Thyroid gland (tissue), 4 donors: ENCODE measurements at regions not wholly inside any gene's neighbourhood (a gene's known extent, or its start where the extent isn't known, plus 50 kb on each side); places are given as distances from the start of the nearest gene placed in this dataset.

ENCODE experiments used
- DNase-seq, 2 donors: peaks; one replicate each; pipeline ENCODE4 v3.0.0-alpha.2; 2019
- H3K27ac ChIP-seq, 3 donors: fragments of 200-600 bp; sonication (generic); 1 replicate in 2 of 3; 2 replicates in 1 of 3; pipeline ENCODE4 v1.5.1; 2016 to 2019; ENCODE audit warnings: mild to moderate bottlenecking in 1 of 3, moderate library complexity in 1 of 3
- H3K27me3 ChIP-seq: fragments of 200-600 bp; sonication (generic); one replicate; pipeline ENCODE4 v1.5.1; 2019
- H3K36me3 ChIP-seq, 2 donors: fragments of 200-600 bp; sonication (generic); one replicate each; pipeline ENCODE4 v1.5.1; 2016 to 2019
- H3K4me1 ChIP-seq, 2 donors: fragments of 200-600 bp; sonication (generic); one replicate each; pipeline ENCODE4 v1.5.1; 2017 to 2019
- H3K4me3 ChIP-seq, 3 donors: fragments of 200-600 bp; sonication (generic); replicated peaks in 1 of 3; 1 replicate in 2 of 3; 2 replicates in 1 of 3; pipeline ENCODE4 v1.5.1; 2016; ENCODE audit warnings: mild to moderate bottlenecking in 1 of 3
- H3K9me3 ChIP-seq: fragments of 200-600 bp; sonication (generic); one replicate; pipeline ENCODE4 v1.5.1; 2017
- POLR2A ChIP-seq, 2 donors: fragments of 450-650 bp; IDR thresholded peaks; one replicate each; pipeline ENCODE4 v1.6.1; 2017; ENCODE audit warnings: antibody characterized with exemption in 2 of 2, mild to moderate bottlenecking in 2 of 2, moderate library complexity in 1 of 2
- WGBS, 2 donors: methylation state at CpG; one replicate each; pipeline ENCODE4 v1.1.5; 2017; 5-methylcytosine and 5-hydroxymethylcytosine counted together
- intact Hi-C: fragments of 100-400 bp; cut with DNase I; formaldehyde crosslinking; loops from one replicate; pipeline ENCODE4 v1.15.1; 2023
- TF ChIP-seq, protein P1 (sequence below), 6 experiments: fragments of 200-600 bp in 3 of 6; fragments of 450-650 bp in 3 of 6; sonication (generic) in 3 of 6; IDR thresholded peaks; one replicate each; pipeline ENCODE4 v1.5.1; 2016 to 2019; ENCODE audit warnings: antibody characterized with exemption in 6 of 6, mild to moderate bottlenecking in 2 of 6, inconsistent platforms in 1 of 6, moderate library complexity in 1 of 6

DNA sequence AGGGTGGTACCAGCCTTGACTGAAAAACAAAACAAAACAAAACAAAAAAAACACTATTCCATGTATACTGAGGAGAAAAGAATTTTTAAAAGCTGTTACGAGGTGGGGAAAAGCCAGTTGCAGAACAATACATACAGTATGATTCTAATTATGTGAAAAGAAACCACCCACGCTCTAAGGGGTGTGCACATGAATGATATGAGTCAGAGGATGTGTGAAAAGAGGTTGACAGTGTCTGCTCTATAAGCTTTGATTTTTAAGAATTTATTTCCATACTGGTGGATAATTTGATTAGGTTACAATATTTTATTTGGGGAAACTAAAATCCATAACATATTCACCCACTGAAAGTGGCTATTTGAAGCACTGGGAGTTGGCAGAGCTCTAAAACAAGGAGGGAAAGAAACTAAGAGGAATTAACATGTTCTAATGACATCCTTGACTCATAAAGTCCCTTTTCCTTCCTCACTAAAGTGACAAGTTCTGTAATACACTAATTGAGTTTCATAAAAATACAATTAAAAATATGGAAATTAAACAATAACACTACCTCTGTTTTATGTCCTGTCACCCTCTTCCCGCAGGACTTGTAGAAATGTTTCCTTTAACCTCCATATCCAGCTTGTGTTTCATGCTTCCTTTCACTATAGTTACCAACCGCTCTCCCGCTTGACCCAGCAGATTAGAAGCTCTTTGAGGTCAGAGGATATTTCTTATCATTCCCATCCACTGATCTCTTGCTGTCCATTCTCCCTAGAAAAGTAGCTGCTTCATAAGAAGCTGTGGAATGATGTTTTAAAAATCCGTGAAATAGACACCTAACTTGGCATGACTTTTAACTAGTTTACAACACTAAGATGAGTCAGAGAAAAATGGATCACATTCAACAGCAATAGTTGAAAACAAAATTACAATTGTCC lies 118.6 kb upstream of the CCDC28A start:
- Histone ChIP-seq H3K27ac (no peak overlapping the region), H3K36me3 (no peaks in the 10 kb centered on the region), H3K27me3 (no peaks in the 10 kb centered on the region), H3K4me3 (no peak overlapping the region), H3K4me1 (peaks cover 0 to 8% of the 10 kb centered on the region in 2 donors), H3K9me3 (no peaks in the 10 kb centered on the region)
- TF ChIP-seq POLR2A (IDR thresholded peaks at IDR 0.05), result no peak
- TF ChIP-seq, protein P1, sequence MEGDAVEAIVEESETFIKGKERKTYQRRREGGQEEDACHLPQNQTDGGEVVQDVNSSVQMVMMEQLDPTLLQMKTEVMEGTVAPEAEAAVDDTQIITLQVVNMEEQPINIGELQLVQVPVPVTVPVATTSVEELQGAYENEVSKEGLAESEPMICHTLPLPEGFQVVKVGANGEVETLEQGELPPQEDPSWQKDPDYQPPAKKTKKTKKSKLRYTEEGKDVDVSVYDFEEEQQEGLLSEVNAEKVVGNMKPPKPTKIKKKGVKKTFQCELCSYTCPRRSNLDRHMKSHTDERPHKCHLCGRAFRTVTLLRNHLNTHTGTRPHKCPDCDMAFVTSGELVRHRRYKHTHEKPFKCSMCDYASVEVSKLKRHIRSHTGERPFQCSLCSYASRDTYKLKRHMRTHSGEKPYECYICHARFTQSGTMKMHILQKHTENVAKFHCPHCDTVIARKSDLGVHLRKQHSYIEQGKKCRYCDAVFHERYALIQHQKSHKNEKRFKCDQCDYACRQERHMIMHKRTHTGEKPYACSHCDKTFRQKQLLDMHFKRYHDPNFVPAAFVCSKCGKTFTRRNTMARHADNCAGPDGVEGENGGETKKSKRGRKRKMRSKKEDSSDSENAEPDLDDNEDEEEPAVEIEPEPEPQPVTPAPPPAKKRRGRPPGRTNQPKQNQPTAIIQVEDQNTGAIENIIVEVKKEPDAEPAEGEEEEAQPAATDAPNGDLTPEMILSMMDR (IDR thresholded peaks at IDR 0.05), result no peak
- whole genome bisulfite sequencing, 2 donors, result 76 to 88% methylated on average over 6 of the region's 6 CpGs
- DNase-seq, result no peak
- intact Hi-C loops, result no loop called here

DNA sequence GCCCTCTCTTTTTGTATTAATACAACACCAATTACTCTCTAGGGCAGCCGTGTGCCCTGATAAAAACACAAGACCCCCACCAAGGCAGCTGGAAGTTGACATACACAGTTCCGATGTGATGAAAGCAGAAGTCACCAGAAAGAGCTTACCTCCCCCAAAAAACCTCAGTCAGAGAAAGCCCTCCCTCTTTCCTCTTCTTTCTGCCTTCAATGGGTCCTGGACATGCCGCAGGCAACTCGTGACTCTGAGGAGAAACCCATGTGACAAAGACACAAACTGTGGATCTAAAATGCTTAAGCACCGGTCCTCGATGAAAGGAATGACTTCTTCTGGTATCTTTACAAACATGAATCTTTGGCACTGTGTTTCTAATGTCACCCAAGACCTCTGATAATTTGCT lies 117.7 kb upstream of the CCDC28A start:
- no peaks in the 10 kb centered on the region for H3K27me3 ChIP-seq
- no peak overlapping the region for H3K27ac ChIP-seq
- no peaks in the 10 kb centered on the region for H3K9me3 ChIP-seq
- peaks cover 0 to 8% of the 10 kb centered on the region in 2 donors for H3K4me1 ChIP-seq
- WGBS, 2 donors, result 95 to 97% methylated on average over 6 of the region's 6 CpGs
- no peaks in the 10 kb centered on the region for H3K36me3 ChIP-seq
- H3K4me3 ChIP-seq, result no peak overlapping the region
- TF ChIP-seq, protein P1 (IDR thresholded peaks at IDR 0.05), result no peak
- TF ChIP-seq POLR2A (IDR thresholded peaks at IDR 0.05), result no peak
- DNase-seq, result no peak
- intact Hi-C loops, result no loop called here

DNA sequence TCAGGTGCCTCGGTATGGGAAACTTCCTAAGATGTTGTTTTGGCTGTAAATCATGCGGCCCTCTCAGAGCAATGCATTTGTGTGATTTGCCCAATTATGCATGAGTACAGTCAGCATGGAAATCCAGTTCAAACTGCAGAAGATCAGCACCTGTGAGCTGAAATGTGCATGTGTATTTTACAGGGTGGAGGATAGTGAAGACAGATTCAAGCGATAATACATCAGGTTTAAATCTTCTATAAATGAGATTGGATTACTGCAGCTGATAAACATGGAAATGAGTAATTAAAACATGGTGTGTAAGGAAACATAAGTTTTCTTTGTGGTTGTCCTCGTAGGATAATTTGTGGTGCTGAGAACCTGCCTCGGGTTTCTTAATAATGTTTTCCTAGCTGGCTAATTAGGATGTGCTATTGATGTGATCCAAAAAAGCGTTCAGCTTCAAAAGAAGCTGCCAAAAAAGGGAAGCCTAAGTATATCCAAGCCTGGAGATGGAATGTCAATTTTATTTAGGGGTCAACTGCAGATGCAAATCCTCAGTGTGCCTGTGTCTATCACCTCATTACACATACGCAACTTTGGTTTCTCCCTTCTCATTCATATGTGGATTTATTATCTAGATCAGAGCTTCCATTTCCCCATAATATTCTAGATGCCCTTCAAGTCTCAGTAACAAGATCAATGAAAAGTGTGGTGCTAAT lies 117.1 kb upstream of the CCDC28A start:
- no peaks in the 10 kb centered on the region for H3K36me3 ChIP-seq
- DNase-seq, result no peak
- H3K9me3 ChIP-seq, result no peaks in the 10 kb centered on the region
- H3K4me1 ChIP-seq, result peaks cover 0 to 8% of the 10 kb centered on the region in 2 donors
- H3K27ac ChIP-seq, result no peak overlapping the region
- H3K4me3 ChIP-seq, result no peak overlapping the region
- intact Hi-C loops, result no loop called here
- H3K27me3 ChIP-seq, result no peaks in the 10 kb centered on the region
- TF ChIP-seq, protein P1 (IDR thresholded peaks at IDR 0.05), result no peak
- no peak for TF ChIP-seq POLR2A (IDR thresholded peaks at IDR 0.05)
- 88 to 91% methylated on average over 7 of the region's 7 CpGs for WGBS, 2 donors

DNA sequence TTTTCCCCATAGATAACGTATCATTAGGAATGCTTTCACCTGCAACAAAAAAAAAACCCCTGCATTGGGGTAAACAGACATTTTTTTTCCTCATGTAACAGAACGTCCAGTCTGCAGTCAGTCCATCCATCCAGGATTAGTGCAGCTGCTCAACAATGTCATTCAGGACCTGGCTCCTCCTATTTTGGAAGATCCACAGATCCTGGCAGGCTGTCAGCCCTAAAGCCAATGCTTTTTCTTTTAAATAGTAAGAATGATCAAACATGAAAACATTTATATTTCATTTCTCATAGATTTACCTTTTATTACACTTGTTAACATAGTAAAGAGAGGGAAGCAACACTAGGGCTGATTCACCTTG lies 116.5 kb upstream of the CCDC28A start:
- TF ChIP-seq POLR2A (IDR thresholded peaks at IDR 0.05), result no peak
- TF ChIP-seq, protein P1 (IDR thresholded peaks at IDR 0.05), result no peak
- intact Hi-C loops, result no loop called here
- 75 to 87% methylated on average over 2 of the region's 2 CpGs for WGBS, 2 donors

DNA sequence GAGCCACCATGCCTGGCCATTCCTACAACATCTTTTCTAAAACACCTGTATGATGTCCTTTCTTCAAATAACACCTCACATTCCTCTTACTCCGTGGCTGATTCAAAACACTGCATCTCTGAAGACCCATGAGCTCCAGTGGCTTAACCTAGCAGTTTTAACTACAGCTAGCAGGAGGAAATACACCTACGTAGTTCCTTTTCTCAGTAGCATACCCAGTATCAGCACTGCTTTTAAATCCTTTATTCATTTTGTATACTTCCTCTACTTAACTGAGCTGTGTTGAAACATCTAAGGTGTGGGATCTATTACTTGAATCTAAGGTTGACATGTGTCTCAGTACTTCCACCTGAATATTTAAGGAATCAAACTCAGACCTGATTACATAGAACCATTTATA lies 113.6 kb upstream of the CCDC28A start:
- H3K27ac ChIP-seq, result no peak overlapping the region
- 82 to 83% methylated on average over 2 of the region's 2 CpGs for WGBS, 2 donors
- no peaks in the 10 kb centered on the region for H3K27me3 ChIP-seq
- H3K9me3 ChIP-seq, result no peaks in the 10 kb centered on the region
- no peak overlapping the region for H3K4me3 ChIP-seq
- DNase-seq, result no peak
- H3K36me3 ChIP-seq, result no peaks in the 10 kb centered on the region
- no peak for TF ChIP-seq POLR2A (IDR thresholded peaks at IDR 0.05)
- TF ChIP-seq, protein P1 (IDR thresholded peaks at IDR 0.05), result no peak
- intact Hi-C loops, result no loop called here
- no peaks in the 10 kb centered on the region for H3K4me1 ChIP-seq

More for the DNA sequence above, 116.5 kb upstream of the CCDC28A start:
- H3K4me3 ChIP-seq, result no peak overlapping the region
- H3K36me3 ChIP-seq, result no peaks in the 10 kb centered on the region
- H3K4me1 ChIP-seq, result peaks cover 0 to 8% of the 10 kb centered on the region in 2 donors
- no peak for DNase-seq
- no peaks in the 10 kb centered on the region for H3K9me3 ChIP-seq
- no peak overlapping the region for H3K27ac ChIP-seq
- H3K27me3 ChIP-seq, result no peaks in the 10 kb centered on the region
